ENCODE measurements at regions not wholly inside any gene's neighbourhood (a gene's known extent, or its start where the extent isn't known, plus 50 kb on each side); places are given as distances from the start of the nearest gene placed in this dataset.
A peak's percentile ranks its signal among the peaks of the same experiment; 100 is the strongest.

DNA sequence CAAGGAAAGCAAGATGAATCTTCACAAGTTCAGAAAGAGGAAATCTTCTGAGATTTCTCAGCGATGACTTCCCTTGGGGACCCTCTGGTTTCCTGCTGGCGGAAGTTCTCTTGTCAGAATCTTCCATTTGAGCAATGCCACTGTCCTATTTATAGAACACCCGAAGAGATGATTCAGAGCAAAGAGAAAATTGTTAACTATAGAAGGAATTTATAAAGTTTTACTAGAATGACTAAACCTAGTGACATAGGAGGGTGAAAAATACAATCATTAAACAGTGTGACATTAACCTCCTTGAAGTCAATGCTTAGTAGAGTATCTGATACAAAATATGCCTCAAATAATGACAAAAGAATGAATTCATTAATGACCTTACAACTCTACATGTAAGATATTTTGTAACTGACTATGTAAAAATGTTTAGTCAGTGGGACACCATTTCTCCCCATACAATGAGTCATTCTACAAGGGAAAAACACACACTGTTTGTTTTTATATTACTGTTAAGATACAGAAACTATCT, 206.5 kb upstream of the CNTNAP2 start:
- Histone ChIP-seq H4K20me1 (ENCODE audit: control insufficient read depth, insufficient read depth, low read depth, low read length) (no peaks in the 10 kb centered on the region), H3K9me2 (replicated peaks; ENCODE audit: control insufficient read depth, low read length) (no peaks in the 10 kb centered on the region), H3K9me3 (ENCODE audit: control insufficient read depth, insufficient read depth, low read length) (no peaks in the 10 kb centered on the region), H3F3A (ENCODE audit: control insufficient read depth, insufficient read depth) (peaks cover 3% of the 10 kb centered on the region; the same call in 1 of the 2 replicates), H3K4me1 (ENCODE audit: control insufficient read depth, low read length) (peaks cover 14% of the 10 kb centered on the region), H3K27me3 (ENCODE audit: control insufficient read depth, low read length) (no peaks in the 10 kb centered on the region), H3K27ac (ENCODE audit: low read depth, low read length) (no peak overlapping the region), H3K4me2 (ENCODE audit: low read length) (peak overlapping the region; percentile 41), H3K79me2 (ENCODE audit: control insufficient read depth, low read length) (no peaks in the 10 kb centered on the region), H3K36me3 (ENCODE audit: control insufficient read depth, low read length) (no peaks in the 10 kb centered on the region), H3K4me3 (ENCODE audit: low read length) (peak overlapping the region; percentile 26)
- TF ChIP-seq EZH2phosphoT487 (IDR thresholded peaks at IDR 0.05; ENCODE audit: borderline replicate concordance, low read length): no peak
- TF ChIP-seq, protein P1, sequence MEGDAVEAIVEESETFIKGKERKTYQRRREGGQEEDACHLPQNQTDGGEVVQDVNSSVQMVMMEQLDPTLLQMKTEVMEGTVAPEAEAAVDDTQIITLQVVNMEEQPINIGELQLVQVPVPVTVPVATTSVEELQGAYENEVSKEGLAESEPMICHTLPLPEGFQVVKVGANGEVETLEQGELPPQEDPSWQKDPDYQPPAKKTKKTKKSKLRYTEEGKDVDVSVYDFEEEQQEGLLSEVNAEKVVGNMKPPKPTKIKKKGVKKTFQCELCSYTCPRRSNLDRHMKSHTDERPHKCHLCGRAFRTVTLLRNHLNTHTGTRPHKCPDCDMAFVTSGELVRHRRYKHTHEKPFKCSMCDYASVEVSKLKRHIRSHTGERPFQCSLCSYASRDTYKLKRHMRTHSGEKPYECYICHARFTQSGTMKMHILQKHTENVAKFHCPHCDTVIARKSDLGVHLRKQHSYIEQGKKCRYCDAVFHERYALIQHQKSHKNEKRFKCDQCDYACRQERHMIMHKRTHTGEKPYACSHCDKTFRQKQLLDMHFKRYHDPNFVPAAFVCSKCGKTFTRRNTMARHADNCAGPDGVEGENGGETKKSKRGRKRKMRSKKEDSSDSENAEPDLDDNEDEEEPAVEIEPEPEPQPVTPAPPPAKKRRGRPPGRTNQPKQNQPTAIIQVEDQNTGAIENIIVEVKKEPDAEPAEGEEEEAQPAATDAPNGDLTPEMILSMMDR (IDR thresholded peaks at IDR 0.05; ENCODE audit: low read depth, low read length, poor library complexity, severe bottlenecking): no peak

GRCh38 chr7:145903658-145904057, 212.9 kb upstream of the CNTNAP2 start:
- H3K4me2 ChIP-seq (ENCODE audit: low read length): no peak overlapping the region
- no peaks in the 10 kb centered on the region for H4K20me1 ChIP-seq (ENCODE audit: control insufficient read depth, insufficient read depth, low read depth, low read length)
- no peaks in the 10 kb centered on the region for H3K9me3 ChIP-seq (ENCODE audit: control insufficient read depth, insufficient read depth, low read length)
- H3K9me2 ChIP-seq (replicated peaks; ENCODE audit: control insufficient read depth, low read length): no peaks in the 10 kb centered on the region
- no peak overlapping the region for H3K4me3 ChIP-seq (ENCODE audit: low read length)
- TF ChIP-seq, protein P1 (IDR thresholded peaks at IDR 0.05; ENCODE audit: low read depth, low read length, poor library complexity, severe bottlenecking): no peak
- TF ChIP-seq EZH2phosphoT487 (IDR thresholded peaks at IDR 0.05; ENCODE audit: borderline replicate concordance, low read length): no peak
- no peaks in the 10 kb centered on the region for H3K27me3 ChIP-seq (ENCODE audit: control insufficient read depth, low read length)
- H3K4me1 ChIP-seq (ENCODE audit: control insufficient read depth, low read length): no peaks in the 10 kb centered on the region
- no peaks in the 10 kb centered on the region for H3F3A ChIP-seq (ENCODE audit: control insufficient read depth, insufficient read depth)
- no peaks in the 10 kb centered on the region for H3K79me2 ChIP-seq (ENCODE audit: control insufficient read depth, low read length)
- no peak overlapping the region for H3K27ac ChIP-seq (ENCODE audit: low read depth, low read length)
- no peaks in the 10 kb centered on the region for H3K36me3 ChIP-seq (ENCODE audit: control insufficient read depth, low read length)

DNA sequence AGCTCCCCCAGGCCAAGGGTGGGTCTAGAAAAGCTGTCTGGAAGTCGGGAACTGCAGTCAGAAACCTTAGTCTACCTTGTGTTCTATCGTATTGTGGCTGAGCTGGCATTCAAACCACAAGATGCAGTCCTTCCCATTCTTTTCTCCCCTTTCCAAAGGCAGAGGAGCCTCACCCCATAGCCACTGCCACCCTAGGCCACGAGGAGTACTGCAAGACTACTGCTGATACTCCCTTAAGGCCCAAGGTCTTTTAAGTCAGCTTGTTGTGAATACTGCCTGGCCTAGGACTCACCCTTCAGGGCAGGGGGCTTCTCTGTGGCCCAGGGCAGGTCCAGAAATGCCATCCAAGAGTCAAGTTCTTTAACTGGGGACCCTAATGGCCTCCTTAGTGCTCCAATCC, 214.5 kb upstream of the CNTNAP2 start:
- Histone ChIP-seq H3K4me3 (ENCODE audit: low read length) (no peak overlapping the region), H3K27me3 (ENCODE audit: control insufficient read depth, low read length) (no peaks in the 10 kb centered on the region), H3K9me3 (ENCODE audit: control insufficient read depth, insufficient read depth, low read length) (0 out of 2 replicates have a peak, but pooled peaks cover 2% of the 10 kb centered on the region), H3K36me3 (ENCODE audit: control insufficient read depth, low read length) (no peaks in the 10 kb centered on the region), H4K20me1 (ENCODE audit: control insufficient read depth, insufficient read depth, low read depth, low read length) (no peaks in the 10 kb centered on the region), H3K4me1 (ENCODE audit: control insufficient read depth, low read length) (no peaks in the 10 kb centered on the region), H3K9me2 (replicated peaks; ENCODE audit: control insufficient read depth, low read length) (no peaks in the 10 kb centered on the region), H3F3A (ENCODE audit: control insufficient read depth, insufficient read depth) (no peaks in the 10 kb centered on the region), H3K79me2 (ENCODE audit: control insufficient read depth, low read length) (no peaks in the 10 kb centered on the region), H3K27ac (ENCODE audit: low read depth, low read length) (no peak overlapping the region), H3K4me2 (ENCODE audit: low read length) (no peak overlapping the region)
- no peak for TF ChIP-seq EZH2phosphoT487 (IDR thresholded peaks at IDR 0.05; ENCODE audit: borderline replicate concordance, low read length)
- TF ChIP-seq, protein P1 (IDR thresholded peaks at IDR 0.05; ENCODE audit: low read depth, low read length, poor library complexity, severe bottlenecking): peak; percentile 37
